ENCODE measurements at regions not wholly inside any gene's neighbourhood (a gene's known extent, or its start where the extent isn't known, plus 50 kb on each side); places are given as distances from the start of the nearest gene placed in this dataset.

GRCh38 chr11:27868226-27868625 is 168.0 kb upstream of the BDNF start:
- TF ChIP-seq CTCF (conservative IDR thresholded peaks at IDR 0.05; ENCODE audit: low read depth, low read length) (no peak), EZH2 (IDR thresholded peaks at IDR 0.05; ENCODE audit: borderline replicate concordance, low read depth, low read length, poor library complexity, severe bottlenecking) (no peak)
